ENCODE measurements at regions not wholly inside any gene's neighbourhood (a gene's known extent, or its start where the extent isn't known, plus 50 kb on each side); places are given as distances from the start of the nearest gene placed in this dataset.

DNA sequence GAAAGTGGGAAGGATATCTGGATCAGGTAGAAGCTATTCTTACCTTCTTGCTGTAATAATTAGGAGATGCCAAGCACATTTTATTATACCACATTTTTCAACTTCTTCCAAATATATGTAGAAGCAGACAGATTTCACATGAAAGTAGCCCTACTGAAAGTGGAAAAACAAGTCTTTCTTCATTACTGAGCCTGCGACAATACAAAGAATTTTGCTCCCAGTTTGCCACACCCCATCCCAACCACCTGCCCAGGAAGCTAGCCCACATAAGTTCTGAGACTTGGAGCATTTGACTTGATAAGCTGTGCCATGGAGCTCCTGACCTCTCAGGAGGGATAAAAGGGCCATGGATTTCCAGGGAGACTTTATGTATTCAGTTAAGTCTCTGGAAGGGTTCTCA is 249.1 kb upstream of the ADCY2 start:
- TF ChIP-seq POLR2AphosphoS5 (IDR thresholded peaks at IDR 0.05; ENCODE audit: low read depth, low read length) (no peak), CTCF (IDR thresholded peaks at IDR 0.05; ENCODE audit: control extremely low read depth in 1 of 3, insufficient read depth in 1 of 3, low read depth in 1 of 3, low read length in 3 of 3) (no peak), POLR2A (IDR thresholded peaks at IDR 0.05; ENCODE audit: control extremely low read depth in 1 of 2, low read depth in 2 of 2, low read length in 2 of 2) (no peak), EZH2 (IDR thresholded peaks at IDR 0.05; ENCODE audit: low read depth, low read length, severe bottlenecking) (no peak), CEBPB (IDR thresholded peaks at IDR 0.05; ENCODE audit: low read depth, low read length) (no peak), CHD7 (IDR thresholded peaks at IDR 0.05; ENCODE audit: insufficient replicate concordance, low read length) (no peak), JUND (IDR thresholded peaks at IDR 0.05; ENCODE audit: low read length) (no peak), CBX8 (IDR thresholded peaks at IDR 0.05; ENCODE audit: borderline replicate concordance, low read depth, low read length) (no peak), YY1 (IDR thresholded peaks at IDR 0.05; ENCODE audit: low read depth, low read length) (no peak), SUZ12 (IDR thresholded peaks at IDR 0.05; ENCODE audit: low read length) (no peak), GABPA (IDR thresholded peaks at IDR 0.05; ENCODE audit: borderline replicate concordance, insufficient read depth, low read length) (no peak)

Measured in H1 (cell line).